Adrenal gland (tissue), 5 donors: ENCODE measurements at regions not wholly inside any gene's neighbourhood (a gene's known extent, or its start where the extent isn't known, plus 50 kb on each side); places are given as distances from the start of the nearest gene placed in this dataset.

Source experiments
- CTCF ChIP-seq, 6 experiments: fragments of 450-650 bp in 4 of 6; fragments of 200-600 bp in 2 of 6; sonication (generic) in 1 of 6; IDR thresholded peaks; 1 replicate in 5 of 6; 2 replicates in 1 of 6; pipeline versions ENCODE4 v1.5.1 to v1.8.0; 2016 to 2021; ENCODE audit warnings: antibody characterized with exemption in 6 of 6, mild to moderate bottlenecking in 2 of 6, moderate library complexity in 1 of 6
- POLR2A ChIP-seq, 2 donors: fragments of 450-650 bp; IDR thresholded peaks; one replicate each; pipeline ENCODE4 v1.6.1; 2017; ENCODE audit warnings: antibody characterized with exemption in 2 of 2, mild to moderate bottlenecking in 2 of 2, moderate library complexity in 1 of 2
- donor health status: DM: no; HTN: no; CAD: no.

- TF ChIP-seq CTCF (IDR thresholded peaks at IDR 0.05) (no peak), POLR2A (IDR thresholded peaks at IDR 0.05) (no peak)
These were observed 336.4 kb upstream of the FSHR start for GRCh38 chr2:49490710-49491109.
